GM21515 (cell line): ENCODE measurements at regions not wholly inside any gene's neighbourhood (a gene's known extent, or its start where the extent isn't known, plus 50 kb on each side); places are given as distances from the start of the nearest gene placed in this dataset.

Experiments
- ATAC-seq: cut with Tn5 transposase; IDR thresholded peaks from one replicate; pipeline ENCODE4 v1.9.1; 2021; ENCODE audit not compliant: unreplicated experiment

- no peak for ATAC-seq
Observed at GRCh38 chr9:12464400-12464799, 228.8 kb upstream of the TYRP1 start.

GRCh38 chr9:12464910-12465512, 228.2 kb upstream of the TYRP1 start:
- no peak for ATAC-seq

GRCh38 chr9:12469084-12469483, 224.1 kb upstream of the TYRP1 start:
- no peak for ATAC-seq

DNA sequence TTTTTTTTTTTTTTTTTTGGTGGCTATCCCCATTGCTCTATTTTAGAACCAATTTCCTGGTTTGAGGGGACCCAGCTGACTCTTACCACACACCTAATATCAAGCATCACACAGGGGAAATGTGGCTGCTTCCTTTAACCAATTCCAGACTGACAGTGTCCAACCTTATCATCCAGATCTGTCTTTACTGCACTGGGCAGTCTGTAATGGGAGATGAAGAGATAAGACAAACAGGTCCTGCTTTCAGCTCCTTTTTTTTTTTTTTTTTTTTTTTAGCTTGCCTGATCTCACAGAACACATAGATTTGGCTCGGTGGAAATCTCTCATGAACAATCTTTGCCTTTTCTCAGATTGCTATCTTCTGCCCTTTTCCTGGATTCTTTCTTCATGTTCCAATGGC, 198.8 kb upstream of the TYRP1 start:
- no peak for ATAC-seq

- ATAC-seq: no peak
Observed at GRCh38 chr9:12497790-12498189, 195.4 kb upstream of the TYRP1 start.

- no peak for ATAC-seq
Observed at GRCh38 chr9:12502520-12502919, 190.7 kb upstream of the TYRP1 start.

- no peak for ATAC-seq
Observed at GRCh38 chr9:12503606-12504122, 189.5 kb upstream of the TYRP1 start.

- ATAC-seq: no peak
Observed at GRCh38 chr9:12510551-12510950, 182.6 kb upstream of the TYRP1 start.

- no peak for ATAC-seq
Observed at GRCh38 chr9:12511726-12512125, 181.5 kb upstream of the TYRP1 start.

DNA sequence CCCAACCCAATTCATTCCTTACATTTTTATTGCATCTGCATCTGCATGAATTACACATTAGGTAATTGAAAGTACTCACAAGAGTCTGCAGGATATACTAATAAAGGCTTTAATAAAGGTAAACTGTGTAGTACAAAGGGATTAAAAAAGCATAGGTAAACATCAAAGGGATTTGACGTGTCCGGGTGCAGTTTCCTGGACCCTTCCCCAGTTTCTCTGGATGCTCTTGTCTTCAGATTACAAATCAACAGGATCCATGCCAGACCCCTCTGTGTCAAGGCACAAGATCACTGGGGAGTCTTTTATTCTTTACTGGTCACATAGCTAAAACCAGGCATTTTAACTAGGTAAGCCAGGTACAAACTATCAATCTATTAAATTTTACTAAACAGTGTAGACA, 177.2 kb upstream of the TYRP1 start:
- ATAC-seq: no peak

GRCh38 chr9:12516573-12516972, 176.6 kb upstream of the TYRP1 start:
- no peak for ATAC-seq

- no peak for ATAC-seq
Observed at GRCh38 chr9:12538842-12539579, 154.2 kb upstream of the TYRP1 start.

DNA sequence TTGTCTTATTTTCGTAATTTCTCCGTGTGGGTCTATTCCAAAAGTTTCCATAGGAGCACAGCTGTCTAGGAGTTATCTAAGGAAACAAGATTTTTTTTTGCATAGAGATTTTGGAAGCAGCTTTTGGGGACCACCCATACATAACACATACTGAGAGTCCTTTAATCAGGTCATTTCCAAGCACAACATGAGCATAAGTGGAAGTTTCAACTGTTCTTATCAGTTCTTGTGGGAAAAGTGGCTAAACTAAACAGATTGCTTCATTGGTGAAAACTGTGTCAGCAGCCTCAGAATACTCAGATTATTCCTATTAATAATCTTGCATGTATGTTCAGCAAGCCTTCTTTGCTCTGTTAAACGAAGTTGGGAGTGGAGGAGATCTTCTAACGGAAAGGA, 153.6 kb upstream of the TYRP1 start:
- ATAC-seq: no peak

GRCh38 chr9:12544700-12545099, 148.5 kb upstream of the TYRP1 start:
- no peak for ATAC-seq

DNA sequence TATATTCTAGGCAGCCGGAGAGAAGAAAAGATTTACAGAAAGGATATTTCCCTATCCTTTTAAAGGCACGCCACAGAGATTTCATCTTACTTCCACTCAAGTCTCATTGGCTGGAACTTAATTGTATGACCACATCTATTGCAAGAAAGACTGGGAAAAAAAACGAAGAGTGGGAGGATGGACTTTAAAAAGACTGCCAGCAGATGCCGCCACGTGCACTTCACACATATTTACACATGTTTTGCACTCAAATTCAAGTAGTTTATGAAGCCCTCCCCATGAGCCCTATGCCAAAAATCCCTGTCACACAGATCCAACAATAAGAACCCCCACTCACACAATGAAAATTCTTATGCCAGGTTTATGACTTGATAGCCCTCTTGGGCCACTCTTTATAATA, 138.5 kb upstream of the TYRP1 start:
- ATAC-seq: no peak

DNA sequence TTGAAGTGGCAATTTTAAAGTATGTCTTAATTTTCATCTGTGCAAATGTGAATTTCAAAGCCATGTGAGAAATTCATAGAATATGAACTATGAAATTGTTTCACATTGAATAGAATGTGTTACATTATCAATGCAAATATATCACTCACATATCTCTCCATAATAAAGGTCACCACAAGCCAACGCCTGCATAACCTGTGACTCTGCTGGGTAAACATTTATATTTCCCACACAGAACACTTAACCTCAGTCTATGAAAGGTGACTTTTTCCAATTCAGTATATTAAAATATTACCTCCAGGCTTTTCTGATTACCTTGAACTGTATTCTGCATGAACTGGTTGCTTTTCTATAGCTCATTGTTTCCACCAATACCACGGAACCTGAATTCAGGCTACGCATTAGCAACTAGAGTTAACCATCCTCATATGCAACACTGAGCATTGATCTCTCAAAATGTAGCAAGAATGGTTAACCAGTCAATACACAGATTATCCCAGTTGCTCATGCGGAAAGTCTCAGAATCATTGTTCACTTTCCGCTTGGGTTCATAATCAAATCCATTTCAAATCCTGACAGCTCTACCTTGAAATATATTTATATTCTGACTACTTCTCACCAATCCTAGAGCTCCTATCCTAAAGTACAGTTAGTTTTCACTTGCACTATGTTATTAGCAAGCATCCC, 126.6 kb upstream of the TYRP1 start:
- no peak for ATAC-seq

- no peak for ATAC-seq
Observed at GRCh38 chr9:12584656-12585522, 108.3 kb upstream of the TYRP1 start.

DNA sequence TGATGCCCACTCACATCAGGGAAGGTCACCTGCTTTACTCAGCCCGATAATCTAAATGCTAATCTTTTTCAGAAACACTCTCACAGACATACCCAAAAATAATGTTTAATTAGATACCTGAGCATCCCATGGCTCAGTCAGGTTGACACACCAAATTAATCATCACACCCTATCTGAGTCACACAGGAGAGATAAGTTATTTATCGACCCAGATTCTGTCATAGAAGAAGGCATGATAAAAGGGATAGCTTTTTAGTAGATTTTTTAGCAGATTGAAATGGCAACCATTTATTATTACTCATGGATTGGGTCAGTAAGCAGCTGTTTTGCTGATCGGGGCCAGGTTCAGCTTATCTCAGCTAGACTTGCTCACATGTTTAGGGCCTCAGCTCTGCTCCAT, 97.8 kb upstream of the TYRP1 start:
- no peak for ATAC-seq

- ATAC-seq: no peak
Observed at GRCh38 chr9:12604164-12604821, 88.9 kb upstream of the TYRP1 start.

- ATAC-seq: no peak
Observed at GRCh38 chr9:12612211-12612770, 80.9 kb upstream of the TYRP1 start.
